Spleen (tissue), 11 donors: ENCODE measurements at regions not wholly inside any gene's neighbourhood (a gene's known extent, or its start where the extent isn't known, plus 50 kb on each side); places are given as distances from the start of the nearest gene placed in this dataset.

ENCODE experiments used
- DNase-seq: peaks from one replicate; pipeline ENCODE4 v3.0.0-alpha.2; 2020
- H3K27ac ChIP-seq, 8 donors: fragments of 200-600 bp; sonication (generic) in 7 of 8; 1 replicate in 4 of 8; 2 replicates in 4 of 8; pipeline versions ENCODE4 v1.5.0 to v1.8.0; 2016 to 2021; ENCODE audit warnings: inconsistent platforms in 4 of 8, mild to moderate bottlenecking in 4 of 8, moderate library complexity in 1 of 8
- H3K27me3 ChIP-seq, 7 donors: fragments of 200-600 bp; sonication (generic) in 6 of 7; replicated peaks in 1 of 7; 1 replicate in 4 of 7; 2 replicates in 3 of 7; pipeline versions ENCODE4 v1.5.0 to v1.8.0; 2016 to 2021; ENCODE audit warnings: inconsistent platforms in 3 of 7, mild to moderate bottlenecking in 1 of 7
- H3K36me3 ChIP-seq, 6 donors: fragments of 200-600 bp; sonication (generic) in 5 of 6; 1 replicate in 4 of 6; 2 replicates in 2 of 6; pipeline versions ENCODE4 v1.5.0 to v1.8.0; 2016 to 2021; ENCODE audit warnings: inconsistent platforms in 2 of 6
- H3K4me1 ChIP-seq, 6 donors: fragments of 200-600 bp; sonication (generic) in 5 of 6; 1 replicate in 3 of 6; 2 replicates in 3 of 6; pipeline versions ENCODE4 v1.5.0 to v1.8.0; 2016 to 2021; ENCODE audit warnings: inconsistent platforms in 3 of 6
- H3K4me3 ChIP-seq, 8 donors: fragments of 200-600 bp; sonication (generic) in 7 of 8; 1 replicate in 4 of 8; 2 replicates in 4 of 8; pipeline versions ENCODE4 v1.5.0 to v1.8.0; 2016 to 2021; ENCODE audit warnings: inconsistent platforms in 4 of 8, mild to moderate bottlenecking in 4 of 8, moderate library complexity in 2 of 8
- H3K9me3 ChIP-seq, 8 donors: fragments of 200-600 bp; sonication (generic) in 7 of 8; 1 replicate in 4 of 8; 2 replicates in 4 of 8; pipeline versions ENCODE4 v1.5.0 to v1.8.0; 2016 to 2021; ENCODE audit warnings: inconsistent platforms in 4 of 8
- CTCF ChIP-seq, 11 experiments: fragments of 200-600 bp in 7 of 11; fragments of 450-650 bp in 4 of 11; sonication (generic) in 4 of 11; IDR thresholded peaks in 8 of 11; conservative IDR thresholded peaks in 3 of 11; 1 replicate in 7 of 11; 2 replicates in 4 of 11; pipeline versions ENCODE4 v1.4.0 to v1.8.0; 2016 to 2021; ENCODE audit warnings: antibody characterized with exemption in 11 of 11, inconsistent platforms in 4 of 11, mild to moderate bottlenecking in 1 of 11
- POLR2A ChIP-seq, 3 donors: fragments of 450-650 bp; IDR thresholded peaks; one replicate each; pipeline ENCODE4 v1.5.1; 2017; ENCODE audit warnings: antibody characterized with exemption in 3 of 3, mild to moderate bottlenecking in 1 of 3
- POLR2AphosphoS5 ChIP-seq, 3 donors: sonication (generic); formaldehyde crosslinking; IDR thresholded peaks; one replicate each; pipeline ENCODE4 v1.5.1; 2017; ENCODE audit warnings: antibody characterized with exemption in 3 of 3
- WGBS, 5 donors: extraction: QIAGEN DNeasy Blood & Tissue Kit in 3 of 5; methylation state at CpG; one replicate each; pipeline versions ENCODE4 v1.1.5 to v1.1.7; 2013 to 2018; 5-methylcytosine and 5-hydroxymethylcytosine counted together
- intact Hi-C: fragments of 100-400 bp; cut with DNase I; formaldehyde crosslinking; loops from one replicate; pipeline ENCODE4 v1.15.0; 2023; ENCODE audit warnings: low total_unique reads
- donor health status: healthy with polysubstance abuse.
- donor health status: DM: no; HTN: no; CAD: no; lungs with moderate emphysema.
- donor health status: DM: no; HTN: no; CAD: no.
- donor health status: Bipolar disorder and iron deficiency.
- donor health status: healthy.
- donor health status: DM: no; HTN: no; CAD: no.
- donor health status: DM: yes; HTN: yes; CAD: no.

GRCh38 chr1:98172022-98172421 lies 251.2 kb upstream of the DPYD start:
- TF ChIP-seq POLR2A (IDR thresholded peaks at IDR 0.05): no peak
- TF ChIP-seq POLR2AphosphoS5 (IDR thresholded peaks at IDR 0.05): no peak
- no peak for TF ChIP-seq CTCF (IDR thresholded peaks at IDR 0.05 in 8 of 11, conservative IDR thresholded peaks at IDR 0.05 in 3 of 11)
- intact Hi-C loops: no loop called here
- Histone ChIP-seq H3K4me1 (no peaks in the 10 kb centered on the region), H3K9me3 (no peaks in the 10 kb centered on the region), H3K4me3 (no peak overlapping the region), H3K27ac (no peak overlapping the region), H3K27me3 (no peaks in the 10 kb centered on the region), H3K36me3 (no peaks in the 10 kb centered on the region)
- no peak for DNase-seq
- 11 to 45% (median 26%) methylated on average over 2 of the region's 2 CpGs for WGBS, 5 donors

GRCh38 chr1:98164509-98164908 lies 243.7 kb upstream of the DPYD start:
- TF ChIP-seq POLR2AphosphoS5 (IDR thresholded peaks at IDR 0.05) (no peak), POLR2A (IDR thresholded peaks at IDR 0.05) (no peak), CTCF (IDR thresholded peaks at IDR 0.05 in 8 of 11, conservative IDR thresholded peaks at IDR 0.05 in 3 of 11) (no peak)
- intact Hi-C loops: no loop called here
- H3K27ac ChIP-seq: no peak overlapping the region

GRCh38 chr1:98157524-98158313 lies 236.9 kb upstream of the DPYD start:
- TF ChIP-seq CTCF (IDR thresholded peaks at IDR 0.05 in 8 of 11, conservative IDR thresholded peaks at IDR 0.05 in 3 of 11) (no peak), POLR2AphosphoS5 (IDR thresholded peaks at IDR 0.05) (no peak), POLR2A (IDR thresholded peaks at IDR 0.05) (no peak)
- H3K9me3 ChIP-seq: peaks cover 0 to 14% (median 3%) of the 10 kb centered on the region in 8 donors
- H3K4me3 ChIP-seq: no peak overlapping the region
- intact Hi-C loops: no loop called here
- no peak for DNase-seq
- 85 to 95% (median 89%) methylated on average over 2 of the region's 2 CpGs for WGBS, 5 donors
- H3K27ac ChIP-seq: no peak overlapping the region
- H3K4me1 ChIP-seq: no peaks in the 10 kb centered on the region
- no peaks in the 10 kb centered on the region for H3K36me3 ChIP-seq
- H3K27me3 ChIP-seq: no peaks in the 10 kb centered on the region

More at GRCh38 chr1:98164509-98164908, 243.7 kb upstream of the DPYD start:
- DNase-seq: no peak
- no peaks in the 10 kb centered on the region for H3K4me1 ChIP-seq
- WGBS, 5 donors: 35 to 50% (median 43%) methylated on average over 4 of the region's 4 CpGs
- no peak overlapping the region for H3K4me3 ChIP-seq
- H3K27me3 ChIP-seq: no peaks in the 10 kb centered on the region
- no peaks in the 10 kb centered on the region for H3K9me3 ChIP-seq
- H3K36me3 ChIP-seq: no peaks in the 10 kb centered on the region

- TF ChIP-seq POLR2A (IDR thresholded peaks at IDR 0.05) (no peak), POLR2AphosphoS5 (IDR thresholded peaks at IDR 0.05) (no peak), CTCF (IDR thresholded peaks at IDR 0.05 in 8 of 11, conservative IDR thresholded peaks at IDR 0.05 in 3 of 11) (no peak)
- DNase-seq: no peak
- intact Hi-C loops: no loop called here
- Histone ChIP-seq H3K4me1 (no peaks in the 10 kb centered on the region), H3K4me3 (no peak overlapping the region), H3K27ac (no peak overlapping the region), H3K9me3 (peaks cover 0 to 27% (median 11%) of the 10 kb centered on the region in 8 donors), H3K27me3 (no peaks in the 10 kb centered on the region), H3K36me3 (no peaks in the 10 kb centered on the region)
These were observed 226.4 kb upstream of the DPYD start for GRCh38 chr1:98147280-98147679.
